ENCODE measurements at regions not wholly inside any gene's neighbourhood (a gene's known extent, or its start where the extent isn't known, plus 50 kb on each side); places are given as distances from the start of the nearest gene placed in this dataset.

GRCh38 chr4:174117445-174117844 lies 166.0 kb downstream of the FBXO8 start:
- Histone ChIP-seq H3K9me3 (no peaks in the 10 kb centered on the region), H3K27ac (no peak overlapping the region), H3K27me3 (no peaks in the 10 kb centered on the region), H3K4me3 (no peak overlapping the region), H3K36me3 (no peaks in the 10 kb centered on the region), H3K4me1 (peaks cover 0 to under 1% (median 0%) of the 10 kb centered on the region in 4 donors)
- DNase-seq = no peak
- TF ChIP-seq, protein P1, sequence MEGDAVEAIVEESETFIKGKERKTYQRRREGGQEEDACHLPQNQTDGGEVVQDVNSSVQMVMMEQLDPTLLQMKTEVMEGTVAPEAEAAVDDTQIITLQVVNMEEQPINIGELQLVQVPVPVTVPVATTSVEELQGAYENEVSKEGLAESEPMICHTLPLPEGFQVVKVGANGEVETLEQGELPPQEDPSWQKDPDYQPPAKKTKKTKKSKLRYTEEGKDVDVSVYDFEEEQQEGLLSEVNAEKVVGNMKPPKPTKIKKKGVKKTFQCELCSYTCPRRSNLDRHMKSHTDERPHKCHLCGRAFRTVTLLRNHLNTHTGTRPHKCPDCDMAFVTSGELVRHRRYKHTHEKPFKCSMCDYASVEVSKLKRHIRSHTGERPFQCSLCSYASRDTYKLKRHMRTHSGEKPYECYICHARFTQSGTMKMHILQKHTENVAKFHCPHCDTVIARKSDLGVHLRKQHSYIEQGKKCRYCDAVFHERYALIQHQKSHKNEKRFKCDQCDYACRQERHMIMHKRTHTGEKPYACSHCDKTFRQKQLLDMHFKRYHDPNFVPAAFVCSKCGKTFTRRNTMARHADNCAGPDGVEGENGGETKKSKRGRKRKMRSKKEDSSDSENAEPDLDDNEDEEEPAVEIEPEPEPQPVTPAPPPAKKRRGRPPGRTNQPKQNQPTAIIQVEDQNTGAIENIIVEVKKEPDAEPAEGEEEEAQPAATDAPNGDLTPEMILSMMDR (IDR thresholded peaks at IDR 0.05) = no peak
- intact Hi-C loops (cut with DNase I; ENCODE audit: low total_unique reads) = no loop called here

- no peak overlapping the region for H3K4me3 ChIP-seq
- no peak overlapping the region for H3K27ac ChIP-seq
- intact Hi-C loops (cut with DNase I; ENCODE audit: low total_unique reads) = no loop called here
- no peaks in the 10 kb centered on the region for H3K27me3 ChIP-seq
- TF ChIP-seq, protein P1 (IDR thresholded peaks at IDR 0.05) = no peak
- no peaks in the 10 kb centered on the region for H3K36me3 ChIP-seq
- no peaks in the 10 kb centered on the region for H3K4me1 ChIP-seq
- H3K9me3 ChIP-seq = no peaks in the 10 kb centered on the region
- no peak for DNase-seq
Measured at GRCh38 chr4:174116021-174116420, 167.4 kb downstream of the FBXO8 start.

- Histone ChIP-seq H3K4me3 (no peak overlapping the region), H3K36me3 (no peaks in the 10 kb centered on the region), H3K9me3 (no peaks in the 10 kb centered on the region), H3K27ac (no peak overlapping the region), H3K27me3 (no peaks in the 10 kb centered on the region), H3K4me1 (no peaks in the 10 kb centered on the region)
- TF ChIP-seq, protein P1 (IDR thresholded peaks at IDR 0.05) = no peak
- no peak for DNase-seq
- intact Hi-C loops (cut with DNase I; ENCODE audit: low total_unique reads) = no loop called here
Measured at GRCh38 chr4:174111422-174111821, 172.0 kb downstream of the FBXO8 start.

DNA sequence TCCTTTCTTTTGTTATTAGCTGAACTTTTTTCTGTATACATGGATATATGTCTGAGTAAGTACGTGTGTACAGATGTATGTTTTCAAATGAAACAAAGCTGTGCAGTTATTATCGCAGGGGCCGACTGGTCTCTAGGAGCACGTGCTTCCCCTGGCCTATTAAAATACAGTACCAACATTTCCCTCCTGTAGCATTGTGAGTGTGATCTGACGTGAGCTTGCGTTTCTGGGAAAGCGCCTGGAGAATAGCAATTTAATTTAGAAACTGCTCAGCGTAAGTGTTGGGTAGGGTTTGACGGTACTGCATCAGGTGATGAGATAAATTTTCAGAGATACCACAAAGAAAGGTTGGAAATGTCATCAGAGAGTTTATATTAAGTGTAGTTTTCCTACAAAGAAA lies 173.3 kb downstream of the FBXO8 start:
- no peak for DNase-seq
- Histone ChIP-seq H3K4me3 (no peak overlapping the region), H3K4me1 (no peaks in the 10 kb centered on the region), H3K27me3 (no peaks in the 10 kb centered on the region), H3K9me3 (no peaks in the 10 kb centered on the region), H3K36me3 (no peaks in the 10 kb centered on the region), H3K27ac (no peak overlapping the region)
- TF ChIP-seq, protein P1 (IDR thresholded peaks at IDR 0.05) = no peak
- intact Hi-C loops (cut with DNase I; ENCODE audit: low total_unique reads) = no loop called here

GRCh38 chr4:174107746-174108354 lies 175.6 kb downstream of the FBXO8 start:
- Histone ChIP-seq H3K9me3 (no peaks in the 10 kb centered on the region), H3K27me3 (no peaks in the 10 kb centered on the region), H3K4me3 (no peak overlapping the region), H3K36me3 (no peaks in the 10 kb centered on the region), H3K27ac (no peak overlapping the region), H3K4me1 (no peaks in the 10 kb centered on the region)
- intact Hi-C loops (cut with DNase I; ENCODE audit: low total_unique reads) = no loop called here
- TF ChIP-seq, protein P1 (IDR thresholded peaks at IDR 0.05) = no peak
- no peak for DNase-seq

- no peaks in the 10 kb centered on the region for H3K36me3 ChIP-seq
- intact Hi-C loops (cut with DNase I; ENCODE audit: low total_unique reads) = no loop called here
- no peaks in the 10 kb centered on the region for H3K27me3 ChIP-seq
- DNase-seq = no peak
- H3K4me3 ChIP-seq = no peak overlapping the region
- no peaks in the 10 kb centered on the region for H3K9me3 ChIP-seq
- no peaks in the 10 kb centered on the region for H3K4me1 ChIP-seq
- TF ChIP-seq, protein P1 (IDR thresholded peaks at IDR 0.05) = no peak
- H3K27ac ChIP-seq = no peak overlapping the region
Measured at GRCh38 chr4:174105202-174105601, 178.3 kb downstream of the FBXO8 start.
